ENCODE measurements at regions not wholly inside any gene's neighbourhood (a gene's known extent, or its start where the extent isn't known, plus 50 kb on each side); places are given as distances from the start of the nearest gene placed in this dataset.

DNA sequence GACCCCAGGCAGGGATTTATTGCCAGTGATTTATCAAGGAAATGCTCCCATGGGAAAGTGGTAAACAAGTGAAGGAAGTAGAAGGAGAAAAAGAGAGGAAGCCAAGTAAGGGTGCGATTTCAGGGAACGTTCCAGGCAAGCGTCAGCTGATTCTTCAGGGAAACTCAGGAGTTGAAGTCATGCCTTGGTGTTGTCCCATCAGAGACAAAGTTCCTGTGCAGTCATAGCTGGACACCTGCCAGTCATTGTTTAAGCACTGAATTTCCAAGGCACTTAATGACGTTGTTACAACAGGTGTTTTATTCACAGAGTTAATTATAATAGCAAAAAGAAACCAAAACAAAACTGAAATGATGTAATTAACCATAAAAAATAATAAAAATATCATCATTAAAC, 381.8 kb upstream of the CRIM1 start:
- TF ChIP-seq, protein P1, sequence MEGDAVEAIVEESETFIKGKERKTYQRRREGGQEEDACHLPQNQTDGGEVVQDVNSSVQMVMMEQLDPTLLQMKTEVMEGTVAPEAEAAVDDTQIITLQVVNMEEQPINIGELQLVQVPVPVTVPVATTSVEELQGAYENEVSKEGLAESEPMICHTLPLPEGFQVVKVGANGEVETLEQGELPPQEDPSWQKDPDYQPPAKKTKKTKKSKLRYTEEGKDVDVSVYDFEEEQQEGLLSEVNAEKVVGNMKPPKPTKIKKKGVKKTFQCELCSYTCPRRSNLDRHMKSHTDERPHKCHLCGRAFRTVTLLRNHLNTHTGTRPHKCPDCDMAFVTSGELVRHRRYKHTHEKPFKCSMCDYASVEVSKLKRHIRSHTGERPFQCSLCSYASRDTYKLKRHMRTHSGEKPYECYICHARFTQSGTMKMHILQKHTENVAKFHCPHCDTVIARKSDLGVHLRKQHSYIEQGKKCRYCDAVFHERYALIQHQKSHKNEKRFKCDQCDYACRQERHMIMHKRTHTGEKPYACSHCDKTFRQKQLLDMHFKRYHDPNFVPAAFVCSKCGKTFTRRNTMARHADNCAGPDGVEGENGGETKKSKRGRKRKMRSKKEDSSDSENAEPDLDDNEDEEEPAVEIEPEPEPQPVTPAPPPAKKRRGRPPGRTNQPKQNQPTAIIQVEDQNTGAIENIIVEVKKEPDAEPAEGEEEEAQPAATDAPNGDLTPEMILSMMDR (conservative IDR thresholded peaks at IDR 0.05; ENCODE audit: low read depth, low read length): no peak
- no peak for TF ChIP-seq EZH2 (IDR thresholded peaks at IDR 0.05; ENCODE audit: borderline replicate concordance, low read depth, low read length, poor library complexity, severe bottlenecking)
